ENCODE measurements at regions not wholly inside any gene's neighbourhood (a gene's known extent, or its start where the extent isn't known, plus 50 kb on each side); places are given as distances from the start of the nearest gene placed in this dataset.

DNA sequence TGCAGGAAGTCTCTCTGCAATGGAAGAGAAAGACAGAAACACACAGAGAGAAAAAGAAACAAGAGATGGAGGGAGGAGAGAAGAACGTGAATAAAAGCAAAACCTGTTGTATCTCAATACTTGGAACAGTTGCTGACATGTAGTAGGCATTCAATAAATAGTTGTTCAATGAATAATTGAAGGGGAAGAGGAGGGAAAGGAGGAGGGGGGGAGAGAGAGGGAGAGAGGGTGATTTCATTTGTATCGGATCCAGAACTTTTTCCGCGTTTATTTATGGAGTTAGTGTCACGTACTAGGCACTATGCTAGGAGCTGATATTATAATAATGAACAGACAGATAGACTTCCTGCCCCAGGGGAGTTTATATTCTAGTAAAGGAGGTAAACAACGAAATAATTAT lies 144.1 kb downstream of the OMA1 start:
- TF ChIP-seq POLR2AphosphoS5 (IDR thresholded peaks at IDR 0.05; ENCODE audit: low read depth, low read length) = no peak
- TF ChIP-seq, protein P1, sequence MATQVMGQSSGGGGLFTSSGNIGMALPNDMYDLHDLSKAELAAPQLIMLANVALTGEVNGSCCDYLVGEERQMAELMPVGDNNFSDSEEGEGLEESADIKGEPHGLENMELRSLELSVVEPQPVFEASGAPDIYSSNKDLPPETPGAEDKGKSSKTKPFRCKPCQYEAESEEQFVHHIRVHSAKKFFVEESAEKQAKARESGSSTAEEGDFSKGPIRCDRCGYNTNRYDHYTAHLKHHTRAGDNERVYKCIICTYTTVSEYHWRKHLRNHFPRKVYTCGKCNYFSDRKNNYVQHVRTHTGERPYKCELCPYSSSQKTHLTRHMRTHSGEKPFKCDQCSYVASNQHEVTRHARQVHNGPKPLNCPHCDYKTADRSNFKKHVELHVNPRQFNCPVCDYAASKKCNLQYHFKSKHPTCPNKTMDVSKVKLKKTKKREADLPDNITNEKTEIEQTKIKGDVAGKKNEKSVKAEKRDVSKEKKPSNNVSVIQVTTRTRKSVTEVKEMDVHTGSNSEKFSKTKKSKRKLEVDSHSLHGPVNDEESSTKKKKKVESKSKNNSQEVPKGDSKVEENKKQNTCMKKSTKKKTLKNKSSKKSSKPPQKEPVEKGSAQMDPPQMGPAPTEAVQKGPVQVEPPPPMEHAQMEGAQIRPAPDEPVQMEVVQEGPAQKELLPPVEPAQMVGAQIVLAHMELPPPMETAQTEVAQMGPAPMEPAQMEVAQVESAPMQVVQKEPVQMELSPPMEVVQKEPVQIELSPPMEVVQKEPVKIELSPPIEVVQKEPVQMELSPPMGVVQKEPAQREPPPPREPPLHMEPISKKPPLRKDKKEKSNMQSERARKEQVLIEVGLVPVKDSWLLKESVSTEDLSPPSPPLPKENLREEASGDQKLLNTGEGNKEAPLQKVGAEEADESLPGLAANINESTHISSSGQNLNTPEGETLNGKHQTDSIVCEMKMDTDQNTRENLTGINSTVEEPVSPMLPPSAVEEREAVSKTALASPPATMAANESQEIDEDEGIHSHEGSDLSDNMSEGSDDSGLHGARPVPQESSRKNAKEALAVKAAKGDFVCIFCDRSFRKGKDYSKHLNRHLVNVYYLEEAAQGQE (IDR thresholded peaks at IDR 0.05; ENCODE audit: insufficient read depth in 1 of 2, low read depth in 2 of 2, low read length in 2 of 2) = no peak
- no peak for TF ChIP-seq TAF1 (IDR thresholded peaks at IDR 0.05; ENCODE audit: borderline replicate concordance, insufficient read depth, low read length)
- no peak for TF ChIP-seq SIN3A (IDR thresholded peaks at IDR 0.05; ENCODE audit: borderline replicate concordance, insufficient read depth, low read length)
- TF ChIP-seq FOXP2 (optimal IDR thresholded peaks at IDR 0.05; ENCODE audit: borderline replicate concordance, extremely low read depth, extremely low read length, insufficient read depth) = no peak

DNA sequence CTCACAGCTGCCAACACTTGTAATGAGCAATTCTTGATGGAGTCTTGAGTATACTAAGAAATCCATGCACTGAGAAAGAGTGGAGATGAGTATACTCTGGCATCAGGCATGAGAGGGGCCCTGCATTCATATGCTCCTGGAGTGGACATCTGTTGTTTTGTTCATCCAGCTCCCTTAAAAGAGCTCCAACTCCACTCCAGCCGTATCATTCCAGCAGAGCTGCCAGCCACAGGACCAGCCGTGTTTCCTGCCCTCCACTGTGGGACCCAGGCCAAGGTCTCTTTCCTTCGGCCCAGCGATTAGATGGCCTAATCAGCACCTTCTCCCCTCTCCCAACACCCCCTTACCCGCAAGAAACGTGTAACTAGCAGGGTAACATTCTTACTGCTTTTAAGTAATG lies 144.5 kb downstream of the OMA1 start:
- TF ChIP-seq TAF1 (IDR thresholded peaks at IDR 0.05; ENCODE audit: borderline replicate concordance, insufficient read depth, low read length) = no peak
- TF ChIP-seq FOXP2 (optimal IDR thresholded peaks at IDR 0.05; ENCODE audit: borderline replicate concordance, extremely low read depth, extremely low read length, insufficient read depth) = no peak
- no peak for TF ChIP-seq SIN3A (IDR thresholded peaks at IDR 0.05; ENCODE audit: borderline replicate concordance, insufficient read depth, low read length)
- TF ChIP-seq, protein P1 (IDR thresholded peaks at IDR 0.05; ENCODE audit: insufficient read depth in 1 of 2, low read depth in 2 of 2, low read length in 2 of 2) = no peak
- no peak for TF ChIP-seq POLR2AphosphoS5 (IDR thresholded peaks at IDR 0.05; ENCODE audit: low read depth, low read length)

DNA sequence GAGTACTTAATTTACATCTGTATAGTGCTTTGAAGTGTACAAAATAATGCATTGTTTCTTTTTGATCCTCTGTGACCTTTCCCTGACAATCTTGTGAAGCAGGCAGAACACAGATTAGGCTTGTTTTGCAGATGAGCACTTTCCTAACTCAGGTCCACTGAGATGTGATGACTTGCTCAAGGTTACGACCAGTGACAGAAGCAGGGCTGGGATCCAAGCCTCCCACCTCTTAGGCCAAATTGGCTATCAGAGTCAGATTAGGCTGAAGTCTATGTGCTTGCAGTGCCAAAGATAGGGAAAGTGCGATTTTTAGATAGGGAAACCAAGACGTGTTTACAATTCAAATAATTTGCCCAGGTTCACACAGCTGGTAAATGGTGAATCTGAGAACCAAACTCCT lies 147.3 kb downstream of the OMA1 start:
- TF ChIP-seq FOXP2 (optimal IDR thresholded peaks at IDR 0.05; ENCODE audit: borderline replicate concordance, extremely low read depth, extremely low read length, insufficient read depth) (no peak), TAF1 (IDR thresholded peaks at IDR 0.05; ENCODE audit: borderline replicate concordance, insufficient read depth, low read length) (no peak), SIN3A (IDR thresholded peaks at IDR 0.05; ENCODE audit: borderline replicate concordance, insufficient read depth, low read length) (no peak), POLR2AphosphoS5 (IDR thresholded peaks at IDR 0.05; ENCODE audit: low read depth, low read length) (no peak)
- TF ChIP-seq, protein P1 (IDR thresholded peaks at IDR 0.05; ENCODE audit: insufficient read depth in 1 of 2, low read depth in 2 of 2, low read length in 2 of 2) = no peak

DNA sequence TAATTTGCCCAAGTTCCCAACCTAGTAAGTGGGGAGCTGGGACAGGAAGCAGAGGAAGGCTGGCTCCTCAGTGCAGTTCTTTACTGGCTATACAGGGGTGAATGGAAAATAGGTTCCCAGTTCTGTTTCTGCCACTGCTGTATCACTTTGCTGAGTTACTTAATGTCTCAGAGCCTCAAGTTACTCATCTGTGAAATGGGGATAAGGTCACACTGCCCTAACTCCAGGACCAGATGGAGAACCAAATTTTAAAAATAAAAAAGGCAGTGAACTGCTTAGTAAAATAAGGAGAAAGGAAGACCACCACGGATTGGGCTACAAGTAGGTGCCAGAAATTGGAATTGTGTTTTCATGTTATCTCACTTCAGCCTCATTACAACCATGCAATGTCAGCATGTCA lies 147.8 kb downstream of the OMA1 start:
- TF ChIP-seq, protein P1 (IDR thresholded peaks at IDR 0.05; ENCODE audit: insufficient read depth in 1 of 2, low read depth in 2 of 2, low read length in 2 of 2) = no peak
- no peak for TF ChIP-seq FOXP2 (optimal IDR thresholded peaks at IDR 0.05; ENCODE audit: borderline replicate concordance, extremely low read depth, extremely low read length, insufficient read depth)
- TF ChIP-seq POLR2AphosphoS5 (IDR thresholded peaks at IDR 0.05; ENCODE audit: low read depth, low read length) = no peak
- no peak for TF ChIP-seq SIN3A (IDR thresholded peaks at IDR 0.05; ENCODE audit: borderline replicate concordance, insufficient read depth, low read length)
- no peak for TF ChIP-seq TAF1 (IDR thresholded peaks at IDR 0.05; ENCODE audit: borderline replicate concordance, insufficient read depth, low read length)
